ENCODE measurements at regions not wholly inside any gene's neighbourhood (a gene's known extent, or its start where the extent isn't known, plus 50 kb on each side); places are given as distances from the start of the nearest gene placed in this dataset.

- intact Hi-C loops (cut with micrococcal nuclease) (no loop called here), dilution Hi-C loops (cut with MboI; ENCODE audit: extremely low pct_ligation_motif_present, low sequenced_read_pairs) (no loop called here)
- H3K9me3 ChIP-seq (replicated peaks; ENCODE audit: control insufficient read depth, insufficient read depth, low read length): no peaks in the 10 kb centered on the region
- FAIRE-seq (no peak), DNase-seq (ENCODE audit: low read depth, low spot score) (no peak)
- H2AFZ ChIP-seq (ENCODE audit: low read depth, low read length): no peak overlapping the region
- H3K36me3 ChIP-seq (ENCODE audit: control insufficient read depth in 2 of 2, extremely low read depth in 1 of 2, insufficient read depth in 2 of 2, low read length in 2 of 2): no peaks in the 10 kb centered on the region
- no peaks in the 10 kb centered on the region for H4K20me1 ChIP-seq (replicated peaks; ENCODE audit: control insufficient read depth, extremely low read depth, insufficient read depth, low read length)
- H3K4me1 ChIP-seq (ENCODE audit: control insufficient read depth, extremely low read depth, insufficient read depth, low read length): no peaks in the 10 kb centered on the region
- BruUV-seq (replicated peaks): no TSS peak
- CTCF ChIA-PET: interaction anchor here (0.8 to 5.4 kb wide), 3 partner anchors 1423 to 1769 kb away, joined by 4 to 31 read pairs (median 6); no protein-coding TSS in a partner anchor
- POLR2A ChIA-PET: no interaction called here
- H3K27me3 ChIP-seq (ENCODE audit: control insufficient read depth in 2 of 2, insufficient read depth in 2 of 2, low read length in 2 of 2): peaks cover 0 to under 1% of the 10 kb centered on the region in 2 experiments
- no peak overlapping the region for H3K27ac ChIP-seq (ENCODE audit: insufficient read depth, low read depth, low read length)
- H3K4me2 ChIP-seq (ENCODE audit: insufficient read depth, low read length): no peak overlapping the region
- no peak for TF ChIP-seq POLR2A (IDR thresholded peaks at IDR 0.05; ENCODE audit: low read depth, low read length)
- no peak overlapping the region for H3K9ac ChIP-seq (replicated peaks; ENCODE audit: extremely low read depth, insufficient read depth, low read length)
- H3K9me1 ChIP-seq (replicated peaks; ENCODE audit: control insufficient read depth, extremely low read depth, insufficient read depth, low read length): no peaks in the 10 kb centered on the region
- no peaks in the 10 kb centered on the region for H3K79me2 ChIP-seq (ENCODE audit: control insufficient read depth, insufficient read depth, low read length)
- H3K4me3 ChIP-seq (replicated peaks in 1 of 3; ENCODE audit: insufficient read depth in 1 of 3, low read depth in 1 of 3, low read length in 3 of 3): no peak overlapping the region
Measured at GRCh38 chr10:9294865-9295264, 1240.4 kb downstream of the GATA3 start.

GRCh38 chr10:9296190-9296589 lies 1241.7 kb downstream of the GATA3 start:
- intact Hi-C loops (cut with micrococcal nuclease): no loop called here
- BruUV-seq (replicated peaks): no TSS peak

More at GRCh38 chr10:9296190-9296589, 1241.7 kb downstream of the GATA3 start:
- dilution Hi-C loops (cut with MboI; ENCODE audit: extremely low pct_ligation_motif_present, low sequenced_read_pairs): no loop called here
- TF ChIP-seq POLR2AphosphoS5 (IDR thresholded peaks at IDR 0.05; ENCODE audit: insufficient read depth, low read depth, low read length) (no peak), MYC (IDR thresholded peaks at IDR 0.05; ENCODE audit: low read depth, low read length) (no peak), JUN (IDR thresholded peaks at IDR 0.05; ENCODE audit: borderline replicate concordance, insufficient read depth, insufficient read length, low read depth) (no peak), FOS (IDR thresholded peaks at IDR 0.05; ENCODE audit: borderline replicate concordance, insufficient read depth, low read length) (no peak), EZH2 (IDR thresholded peaks at IDR 0.05; ENCODE audit: borderline replicate concordance, low read depth, low read length, severe bottlenecking) (no peak), POLR2A (IDR thresholded peaks at IDR 0.05; ENCODE audit: low read depth, low read length) (no peak), CTCF (IDR thresholded peaks at IDR 0.05; ENCODE audit: extremely low read depth in 1 of 2, insufficient read depth in 1 of 2, low read depth in 1 of 2, low read length in 2 of 2) (no peak), GATA2 (IDR thresholded peaks at IDR 0.05; ENCODE audit: insufficient read depth, insufficient read length, low read depth, low read length) (no peak), MAX (IDR thresholded peaks at IDR 0.05; ENCODE audit: insufficient read depth, insufficient read length) (no peak)
- Histone ChIP-seq H3K27ac (ENCODE audit: insufficient read depth, low read depth, low read length) (no peak overlapping the region), H3K4me1 (ENCODE audit: control insufficient read depth, extremely low read depth, insufficient read depth, low read length) (no peaks in the 10 kb centered on the region), H3K36me3 (ENCODE audit: control insufficient read depth in 2 of 2, extremely low read depth in 1 of 2, insufficient read depth in 2 of 2, low read length in 2 of 2) (no peaks in the 10 kb centered on the region), H3K27me3 (ENCODE audit: control insufficient read depth in 2 of 2, insufficient read depth in 2 of 2, low read length in 2 of 2) (peaks cover 0 to 2% of the 10 kb centered on the region in 2 experiments), H4K20me1 (replicated peaks; ENCODE audit: control insufficient read depth, extremely low read depth, insufficient read depth, low read length) (no peaks in the 10 kb centered on the region), H3K79me2 (ENCODE audit: control insufficient read depth, insufficient read depth, low read length) (no peaks in the 10 kb centered on the region), H3K4me2 (ENCODE audit: insufficient read depth, low read length) (no peak overlapping the region), H2AFZ (ENCODE audit: low read depth, low read length) (no peak overlapping the region), H3K9ac (replicated peaks; ENCODE audit: extremely low read depth, insufficient read depth, low read length) (no peak overlapping the region), H3K9me3 (replicated peaks; ENCODE audit: control insufficient read depth, insufficient read depth, low read length) (no peaks in the 10 kb centered on the region), H3K4me3 (replicated peaks in 1 of 3; ENCODE audit: insufficient read depth in 1 of 3, low read depth in 1 of 3, low read length in 3 of 3) (no peak overlapping the region), H3K9me1 (replicated peaks; ENCODE audit: control insufficient read depth, extremely low read depth, insufficient read depth, low read length) (no peaks in the 10 kb centered on the region)
- ChIA-PET CTCF (interaction anchor here (1.1 to 5.4 kb wide), 4 partner anchors 9 to 1771 kb away, joined by 3 to 31 read pairs (median 4); no protein-coding TSS in a partner anchor), POLR2A (interaction anchor here (0.7 kb wide), 1 partner anchor 316 kb away, joined by 3 read pairs; no protein-coding TSS in a partner anchor)
- DNase-seq (ENCODE audit: low read depth, low spot score): no peak
- no peak for FAIRE-seq

Measured in endothelial cell of umbilical vein (primary cell).